ENCODE measurements at regions not wholly inside any gene's neighbourhood (a gene's known extent, or its start where the extent isn't known, plus 50 kb on each side); places are given as distances from the start of the nearest gene placed in this dataset.

GRCh38 chr14:39876916-39877315, 444.7 kb upstream of the FBXO33 start:
- TF ChIP-seq CTCF (IDR thresholded peaks at IDR 0.05) = no peak
- TF ChIP-seq POLR2A (IDR thresholded peaks at IDR 0.05) = no peak
